ENCODE measurements at regions not wholly inside any gene's neighbourhood (a gene's known extent, or its start where the extent isn't known, plus 50 kb on each side); places are given as distances from the start of the nearest gene placed in this dataset.

DNA sequence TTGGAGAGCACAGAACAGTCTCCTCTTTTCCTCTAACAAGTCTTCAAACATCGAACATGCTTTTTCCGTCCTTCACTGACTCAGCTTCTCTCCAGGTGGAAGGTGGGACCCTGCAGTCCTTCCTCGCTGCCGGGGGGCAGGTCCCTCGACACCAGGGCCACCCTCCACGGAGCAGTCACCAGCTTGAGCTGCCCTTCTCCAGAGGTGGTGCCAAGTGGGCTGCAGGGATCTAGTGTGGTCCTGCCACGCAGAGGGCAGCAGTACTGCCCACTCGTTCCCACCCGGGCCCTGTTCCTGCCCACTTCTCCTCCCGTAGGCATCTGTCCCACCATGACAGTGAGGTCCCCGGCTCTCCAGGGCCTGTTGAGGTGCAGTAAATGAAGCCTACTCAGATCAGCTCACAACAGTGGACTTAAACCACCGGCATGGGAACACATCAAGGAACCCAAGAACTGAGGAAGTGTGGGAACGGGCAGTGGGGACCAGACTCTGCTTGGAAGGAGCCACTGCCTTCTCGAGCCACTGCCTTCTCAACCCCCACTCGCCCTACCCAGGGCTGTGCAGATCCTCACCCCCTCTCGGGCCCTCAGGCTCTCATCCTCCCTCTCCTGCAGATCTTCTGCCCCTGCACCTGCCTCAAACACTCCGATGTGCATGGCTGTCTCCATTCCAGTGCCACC, 153.9 kb downstream of the OAT start:
- CTCF ChIA-PET: no interaction called here
- DNase-seq (no peak), ATAC-seq (no peak)
- TF ChIP-seq CTCF (conservative IDR thresholded peaks at IDR 0.05; ENCODE audit: low read depth, low read length): no peak
- TF ChIP-seq EZH2phosphoT487 (IDR thresholded peaks at IDR 0.05; ENCODE audit: borderline replicate concordance, low read length): no peak
- TF ChIP-seq EZH2 (IDR thresholded peaks at IDR 0.05; ENCODE audit: low read length, unreplicated experiment): no peak
- POLR2A ChIA-PET (ENCODE audit: unreplicated experiment): no interaction called here
- no peak overlapping the region for H3K4me3 ChIP-seq (ENCODE audit: low read length)
- H3K36me3 ChIP-seq (ENCODE audit: low read depth, low read length): no peaks in the 10 kb centered on the region
- no peaks in the 10 kb centered on the region for H3F3A ChIP-seq (ENCODE audit: low read length, unreplicated experiment)
- no peak overlapping the region for H2AFZ ChIP-seq (ENCODE audit: low read length)
- no peaks in the 10 kb centered on the region for H3K79me2 ChIP-seq (ENCODE audit: low read length)
- H3K9me3 ChIP-seq (ENCODE audit: low read length): no peaks in the 10 kb centered on the region
- no peaks in the 10 kb centered on the region for H3K9me2 ChIP-seq (replicated peaks; ENCODE audit: low read length)
- no peak overlapping the region for H3K9ac ChIP-seq (ENCODE audit: low read length)
- intact Hi-C loops (cut with micrococcal nuclease): no loop called here
- H3K27ac ChIP-seq (ENCODE audit: low read length): no peak overlapping the region
- H3K27me3 ChIP-seq (ENCODE audit: low read length): peaks cover 16% of the 10 kb centered on the region; the same call in 1 of the 2 replicates
- H3K4me2 ChIP-seq (ENCODE audit: low read length): no peak overlapping the region
- BruUV-seq (replicated peaks): no TSS peak
- no peaks in the 10 kb centered on the region for H4K20me1 ChIP-seq (ENCODE audit: low read length)
- peaks cover 8% of the 10 kb centered on the region; the same call in 1 of the 2 replicates for H3K4me1 ChIP-seq (ENCODE audit: insufficient read depth, low read length)

- CTCF ChIA-PET: no interaction called here
- BruUV-seq (replicated peaks): no TSS peak
Observed at GRCh38 chr10:124264271-124264670, 154.5 kb downstream of the OAT start.

More at GRCh38 chr10:124264271-124264670, 154.5 kb downstream of the OAT start:
- peaks cover 16% of the 10 kb centered on the region; the same call in 1 of the 2 replicates for H3K27me3 ChIP-seq (ENCODE audit: low read length)
- TF ChIP-seq EZH2phosphoT487 (IDR thresholded peaks at IDR 0.05; ENCODE audit: borderline replicate concordance, low read length) (no peak), CTCF (conservative IDR thresholded peaks at IDR 0.05; ENCODE audit: low read depth, low read length) (no peak), EZH2 (IDR thresholded peaks at IDR 0.05; ENCODE audit: low read length, unreplicated experiment) (no peak)
- DNase-seq (no peak), ATAC-seq (no peak)
- intact Hi-C loops (cut with micrococcal nuclease): no loop called here
- H3K9ac ChIP-seq (ENCODE audit: low read length): no peak overlapping the region
- H3F3A ChIP-seq (ENCODE audit: low read length, unreplicated experiment): no peaks in the 10 kb centered on the region
- H3K36me3 ChIP-seq (ENCODE audit: low read depth, low read length): no peaks in the 10 kb centered on the region
- H3K4me1 ChIP-seq (ENCODE audit: insufficient read depth, low read length): peaks cover 8% of the 10 kb centered on the region; the same call in 1 of the 2 replicates
- H3K79me2 ChIP-seq (ENCODE audit: low read length): no peaks in the 10 kb centered on the region
- no peaks in the 10 kb centered on the region for H3K9me3 ChIP-seq (ENCODE audit: low read length)
- no peak overlapping the region for H3K4me2 ChIP-seq (ENCODE audit: low read length)
- no peaks in the 10 kb centered on the region for H3K9me2 ChIP-seq (replicated peaks; ENCODE audit: low read length)
- no peak overlapping the region for H3K27ac ChIP-seq (ENCODE audit: low read length)
- POLR2A ChIA-PET (ENCODE audit: unreplicated experiment): no interaction called here
- no peaks in the 10 kb centered on the region for H4K20me1 ChIP-seq (ENCODE audit: low read length)
- no peak overlapping the region for H3K4me3 ChIP-seq (ENCODE audit: low read length)
- no peak overlapping the region for H2AFZ ChIP-seq (ENCODE audit: low read length)
